Panc1 (cell line): ENCODE measurements at regions not wholly inside any gene's neighbourhood (a gene's known extent, or its start where the extent isn't known, plus 50 kb on each side); places are given as distances from the start of the nearest gene placed in this dataset.

Experiments used
- ATAC-seq: fragments of 200-7000 bp; cut with Tn5 transposase; 2 replicates; pipeline ENCODE4 v1.9.1; 2020; ENCODE audit warnings: mild to moderate bottlenecking, moderate library complexity
- BruUV-seq: library from RNA; stranded (reverse); fragments of 400-500 nt; replicated peaks from 2 replicates; lab custom pipeline; 2021; lab: Mats Ljungman, UMichigan
- CTCF ChIA-PET: fragments of 300-600 bp; sonication (Branson Sonifier 250); formaldehyde crosslinking; loops from one replicate; lab custom pipeline; 2022; ENCODE audit warnings: antibody characterized with exemption; lab: Charles Lee
- POLR2A ChIA-PET: fragments of 300-600 bp; sonication (Branson Sonifier 250); formaldehyde crosslinking; loops from one replicate; lab custom pipeline; 2022; ENCODE audit warnings: antibody characterized with exemption; lab: Charles Lee
- DNase-seq: peaks from one replicate; pipeline ENCODE4 v3.0.0-alpha.2; 2010; ENCODE audit warnings: low read depth, low spot score
- H3K27ac ChIP-seq: 2 replicates; pipeline ENCODE4 v1.5.1; 2011; ENCODE audit warnings: mild to moderate bottlenecking, low read length, inconsistent platforms
- H3K27me3 ChIP-seq: fragments of 200-500 bp; sonication (Bioruptor generic); 2 replicates; pipeline ENCODE4 v1.6.0; 2014; ENCODE audit warnings: low read length, inconsistent platforms; ENCODE audit not compliant: control insufficient read depth, insufficient read depth
- H3K36me3 ChIP-seq: fragments of 200-500 bp; sonication (Bioruptor generic); 2 replicates; pipeline ENCODE4 v1.5.1; 2014; ENCODE audit warnings: inconsistent platforms, mild to moderate bottlenecking, low read length, moderate library complexity; ENCODE audit not compliant: control insufficient read depth, insufficient read depth
- H3K4me1 ChIP-seq: 2 replicates; pipeline ENCODE4 v1.5.1; 2011; ENCODE audit warnings: inconsistent platforms, mild to moderate bottlenecking, low read length, moderate library complexity; ENCODE audit not compliant: control insufficient read depth, insufficient read depth
- H3K4me3 ChIP-seq, 2 experiments: 2 replicates each; pipeline ENCODE4 v1.5.1; 2011 to 2012; ENCODE audit warnings: low read depth in 2 of 2, low read length in 2 of 2, mild to moderate bottlenecking in 2 of 2, inconsistent platforms in 1 of 2, moderate library complexity in 1 of 2
- H3K9me3 ChIP-seq: fragments of 200-500 bp; sonication (Bioruptor generic); 2 replicates; pipeline ENCODE4 v1.5.1; 2014; ENCODE audit warnings: low read depth, mild to moderate bottlenecking, inconsistent platforms, low read length, moderate library complexity; ENCODE audit not compliant: control insufficient read depth, insufficient read depth
- POLR2AphosphoS5 ChIP-seq: IDR thresholded peaks from 2 replicates; pipeline ENCODE4 v1.6.1; 2012; ENCODE audit warnings: mild to moderate bottlenecking, low read depth, low read length, moderate library complexity
- SIN3A ChIP-seq: IDR thresholded peaks from 2 replicates; pipeline ENCODE4 v1.6.1; 2012; ENCODE audit warnings: low read depth, mild to moderate bottlenecking, low read length, moderate library complexity, borderline replicate concordance; ENCODE audit not compliant: insufficient read depth
- TCF7L2 ChIP-seq: IDR thresholded peaks from 2 replicates; pipeline ENCODE4 v1.6.1; 2011; ENCODE audit warnings: mild to moderate bottlenecking, low read depth, low read length, inconsistent platforms
- in situ Hi-C: cut with HindIII; loops from 2 replicates; pipeline ENCODE4 v1.10.0; 2016; ENCODE audit warnings: low sequenced_read_pairs, low pct_unique_long_range_greater_than_20kb
- intact Hi-C: fragments of 100-400 bp; cut with micrococcal nuclease; formaldehyde crosslinking; loops from one replicate; pipeline ENCODE4 v1.10.0; 2022; ENCODE audit not compliant: unreplicated experiment
- TF ChIP-seq, protein P1 (sequence below), 2 experiments: IDR thresholded peaks; 2 replicates each; pipeline ENCODE4 v1.6.1; 2011 to 2012; ENCODE audit warnings: low read depth in 2 of 2, control low read depth in 1 of 2, low read length in 1 of 2, mild to moderate bottlenecking in 1 of 2, moderate library complexity in 1 of 2; ENCODE audit not compliant: insufficient read depth in 1 of 2
- TF ChIP-seq, protein P2 (sequence below): fragments of 450-650 bp; IDR thresholded peaks from 2 replicates; pipeline ENCODE4 v1.5.1; 2017; ENCODE audit warnings: mild to moderate bottlenecking

DNA sequence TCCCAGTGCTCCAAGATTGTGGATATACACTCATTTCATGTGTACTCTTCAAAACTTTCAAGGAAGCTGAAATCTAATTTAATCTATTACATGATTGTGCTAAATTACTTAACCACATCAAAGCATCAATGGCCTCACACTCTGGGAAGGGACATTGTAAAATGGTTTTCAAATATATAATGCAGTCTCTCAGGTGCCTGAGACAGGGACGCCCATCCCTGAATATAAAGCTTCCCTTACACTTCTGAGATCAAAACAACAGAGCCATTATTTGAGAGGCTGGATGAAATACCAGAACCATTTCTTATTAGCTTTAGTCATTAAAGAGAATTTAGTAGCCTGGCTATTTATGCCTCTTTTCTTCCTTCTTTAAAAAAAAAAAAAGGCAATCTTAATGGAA lies 259.2 kb upstream of the NFIA start:
- in situ Hi-C loops (no loop called here), intact Hi-C loops (no loop called here)
- no peak for ATAC-seq
- DNase-seq = no peak
- H3K4me1 ChIP-seq = no peaks in the 10 kb centered on the region
- ChIA-PET POLR2A (no interaction called here), CTCF (no interaction called here)
- no TSS peak for BruUV-seq
- H3K27me3 ChIP-seq = no peaks in the 10 kb centered on the region
- no peaks in the 10 kb centered on the region for H3K36me3 ChIP-seq
- no peaks in the 10 kb centered on the region for H3K9me3 ChIP-seq
- TF ChIP-seq TCF7L2 = no peak
- no peak for TF ChIP-seq POLR2AphosphoS5
- TF ChIP-seq SIN3A = no peak
- TF ChIP-seq, protein P1, sequence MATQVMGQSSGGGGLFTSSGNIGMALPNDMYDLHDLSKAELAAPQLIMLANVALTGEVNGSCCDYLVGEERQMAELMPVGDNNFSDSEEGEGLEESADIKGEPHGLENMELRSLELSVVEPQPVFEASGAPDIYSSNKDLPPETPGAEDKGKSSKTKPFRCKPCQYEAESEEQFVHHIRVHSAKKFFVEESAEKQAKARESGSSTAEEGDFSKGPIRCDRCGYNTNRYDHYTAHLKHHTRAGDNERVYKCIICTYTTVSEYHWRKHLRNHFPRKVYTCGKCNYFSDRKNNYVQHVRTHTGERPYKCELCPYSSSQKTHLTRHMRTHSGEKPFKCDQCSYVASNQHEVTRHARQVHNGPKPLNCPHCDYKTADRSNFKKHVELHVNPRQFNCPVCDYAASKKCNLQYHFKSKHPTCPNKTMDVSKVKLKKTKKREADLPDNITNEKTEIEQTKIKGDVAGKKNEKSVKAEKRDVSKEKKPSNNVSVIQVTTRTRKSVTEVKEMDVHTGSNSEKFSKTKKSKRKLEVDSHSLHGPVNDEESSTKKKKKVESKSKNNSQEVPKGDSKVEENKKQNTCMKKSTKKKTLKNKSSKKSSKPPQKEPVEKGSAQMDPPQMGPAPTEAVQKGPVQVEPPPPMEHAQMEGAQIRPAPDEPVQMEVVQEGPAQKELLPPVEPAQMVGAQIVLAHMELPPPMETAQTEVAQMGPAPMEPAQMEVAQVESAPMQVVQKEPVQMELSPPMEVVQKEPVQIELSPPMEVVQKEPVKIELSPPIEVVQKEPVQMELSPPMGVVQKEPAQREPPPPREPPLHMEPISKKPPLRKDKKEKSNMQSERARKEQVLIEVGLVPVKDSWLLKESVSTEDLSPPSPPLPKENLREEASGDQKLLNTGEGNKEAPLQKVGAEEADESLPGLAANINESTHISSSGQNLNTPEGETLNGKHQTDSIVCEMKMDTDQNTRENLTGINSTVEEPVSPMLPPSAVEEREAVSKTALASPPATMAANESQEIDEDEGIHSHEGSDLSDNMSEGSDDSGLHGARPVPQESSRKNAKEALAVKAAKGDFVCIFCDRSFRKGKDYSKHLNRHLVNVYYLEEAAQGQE (IDR thresholded peaks at IDR 0.05; ENCODE audit: insufficient read depth in 1 of 2, low read depth in 2 of 2, low read length in 1 of 2) = no peak
- TF ChIP-seq, protein P2, sequence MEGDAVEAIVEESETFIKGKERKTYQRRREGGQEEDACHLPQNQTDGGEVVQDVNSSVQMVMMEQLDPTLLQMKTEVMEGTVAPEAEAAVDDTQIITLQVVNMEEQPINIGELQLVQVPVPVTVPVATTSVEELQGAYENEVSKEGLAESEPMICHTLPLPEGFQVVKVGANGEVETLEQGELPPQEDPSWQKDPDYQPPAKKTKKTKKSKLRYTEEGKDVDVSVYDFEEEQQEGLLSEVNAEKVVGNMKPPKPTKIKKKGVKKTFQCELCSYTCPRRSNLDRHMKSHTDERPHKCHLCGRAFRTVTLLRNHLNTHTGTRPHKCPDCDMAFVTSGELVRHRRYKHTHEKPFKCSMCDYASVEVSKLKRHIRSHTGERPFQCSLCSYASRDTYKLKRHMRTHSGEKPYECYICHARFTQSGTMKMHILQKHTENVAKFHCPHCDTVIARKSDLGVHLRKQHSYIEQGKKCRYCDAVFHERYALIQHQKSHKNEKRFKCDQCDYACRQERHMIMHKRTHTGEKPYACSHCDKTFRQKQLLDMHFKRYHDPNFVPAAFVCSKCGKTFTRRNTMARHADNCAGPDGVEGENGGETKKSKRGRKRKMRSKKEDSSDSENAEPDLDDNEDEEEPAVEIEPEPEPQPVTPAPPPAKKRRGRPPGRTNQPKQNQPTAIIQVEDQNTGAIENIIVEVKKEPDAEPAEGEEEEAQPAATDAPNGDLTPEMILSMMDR = no peak
- no peak overlapping the region for H3K27ac ChIP-seq
- H3K4me3 ChIP-seq = no peak overlapping the region

DNA sequence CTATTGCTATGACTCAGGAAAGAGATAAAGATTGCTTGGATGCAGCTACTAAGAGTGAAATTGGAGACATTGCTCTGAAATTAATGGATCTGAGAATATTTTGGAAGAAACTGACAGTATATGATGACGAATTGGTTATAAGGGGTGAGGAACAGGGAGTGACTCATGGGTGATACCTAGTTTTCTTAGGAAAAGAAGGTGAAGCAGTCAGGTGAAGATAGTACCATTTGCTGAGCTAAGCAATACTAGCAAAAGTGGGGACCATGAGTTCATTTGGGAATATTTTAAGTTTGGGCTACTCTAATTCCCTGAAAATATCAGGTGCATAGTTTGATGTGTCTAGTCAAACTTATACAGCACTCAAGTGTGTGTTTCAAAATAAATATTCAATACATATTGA lies 260.1 kb upstream of the NFIA start:
- no TSS peak for BruUV-seq
- no peak overlapping the region for H3K4me3 ChIP-seq
- no peaks in the 10 kb centered on the region for H3K4me1 ChIP-seq
- ChIA-PET CTCF (no interaction called here), POLR2A (interaction anchor here (0.6 kb wide), 1 partner anchor 142 kb away, joined by 10 read pairs; no protein-coding TSS in a partner anchor)
- no peaks in the 10 kb centered on the region for H3K9me3 ChIP-seq
- H3K27ac ChIP-seq = no peak overlapping the region
- H3K27me3 ChIP-seq = no peaks in the 10 kb centered on the region
- ATAC-seq = no peak
- DNase-seq = no peak
- intact Hi-C loops = no loop called here
- H3K36me3 ChIP-seq = no peaks in the 10 kb centered on the region
- in situ Hi-C loops = no loop called here
- TF ChIP-seq, protein P2 = no peak
- TF ChIP-seq TCF7L2 = no peak

DNA sequence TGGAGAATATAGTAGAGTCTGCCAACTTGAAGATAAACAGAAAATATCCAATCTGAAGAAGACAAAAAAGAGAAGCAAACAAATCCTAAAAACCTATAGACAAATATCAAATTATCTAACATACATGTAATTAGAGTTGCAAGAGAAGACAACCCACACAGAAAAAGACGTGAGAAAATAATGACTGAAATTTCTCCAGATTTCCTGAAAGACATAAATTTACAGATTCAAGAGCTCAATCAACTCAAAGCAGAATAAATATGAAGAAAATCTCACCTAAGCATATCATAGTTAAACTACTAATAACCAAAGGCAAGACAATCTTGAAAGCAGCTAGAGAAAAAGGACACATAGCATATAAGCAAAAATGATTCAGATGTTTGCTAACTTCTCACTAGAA lies 261.2 kb upstream of the NFIA start:
- H3K27me3 ChIP-seq = 0 out of 2 replicates have a peak, but pooled peaks cover 2% of the 10 kb centered on the region
- no peaks in the 10 kb centered on the region for H3K36me3 ChIP-seq
- no peak for DNase-seq
- in situ Hi-C loops = no loop called here
- H3K4me3 ChIP-seq = no peak overlapping the region
- no peak overlapping the region for H3K27ac ChIP-seq
- no peaks in the 10 kb centered on the region for H3K9me3 ChIP-seq
- intact Hi-C loops = no loop called here
- no peaks in the 10 kb centered on the region for H3K4me1 ChIP-seq
- ChIA-PET POLR2A (no interaction called here), CTCF (no interaction called here)
- no peak for ATAC-seq
- no TSS peak for BruUV-seq
- TF ChIP-seq, protein P1 (IDR thresholded peaks at IDR 0.05; ENCODE audit: insufficient read depth in 1 of 2, low read depth in 2 of 2, low read length in 1 of 2) = no peak
- TF ChIP-seq, protein P2 = no peak
- TF ChIP-seq SIN3A = no peak
- TF ChIP-seq POLR2AphosphoS5 = no peak
- TF ChIP-seq TCF7L2 = no peak
